ENCODE measurements at regions not wholly inside any gene's neighbourhood (a gene's known extent, or its start where the extent isn't known, plus 50 kb on each side); places are given as distances from the start of the nearest gene placed in this dataset.

DNA sequence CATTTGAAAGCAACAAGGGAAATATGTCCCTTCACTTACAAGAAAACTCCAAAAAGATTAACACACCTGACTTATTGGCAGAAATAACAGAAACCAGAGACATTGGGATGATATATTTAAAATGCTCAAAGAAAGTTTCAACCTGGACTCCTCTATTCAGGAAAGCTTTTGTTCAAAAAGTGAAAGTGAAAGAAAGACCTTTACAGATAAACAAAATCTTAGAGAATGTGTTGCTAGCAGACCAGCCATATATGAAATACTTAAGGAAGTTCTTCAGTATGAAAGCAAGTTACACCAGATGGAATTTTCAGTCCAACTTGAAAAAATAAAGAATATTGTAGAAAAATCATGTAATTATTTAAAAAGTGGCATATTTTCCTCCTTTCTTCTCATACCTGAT, 1075.1 kb downstream of the NR2F1-AS1 start:
- TF ChIP-seq POLR2A (IDR thresholded peaks at IDR 0.05), result no peak
- no peak for TF ChIP-seq CTCF (IDR thresholded peaks at IDR 0.05)
- TF ChIP-seq POLR2AphosphoS5 (IDR thresholded peaks at IDR 0.05), result no peak
- no peak for TF ChIP-seq EP300 (IDR thresholded peaks at IDR 0.05; ENCODE audit: low read depth)
- H3K36me3 ChIP-seq, result no peaks in the 10 kb centered on the region
- DNase-seq, result no peak
- in situ Hi-C loops (cut with MboI; ENCODE audit: low pct_ligation_motif_present in 1 of 4, low pct_unique_long_range_greater_than_20kb in 1 of 4, low sequenced_read_pairs in 3 of 4) (no loop called here), intact Hi-C loops (cut with DNase I; ENCODE audit: low total_unique reads) (no loop called here)
- peaks cover 0 to 11% of the 10 kb centered on the region in 2 donors for H3K9me3 ChIP-seq
- H3K27ac ChIP-seq, result no peak overlapping the region
- no peak overlapping the region for H3K4me3 ChIP-seq
- no peaks in the 10 kb centered on the region for H3K4me1 ChIP-seq
- H3K27me3 ChIP-seq, result no peaks in the 10 kb centered on the region

DNA sequence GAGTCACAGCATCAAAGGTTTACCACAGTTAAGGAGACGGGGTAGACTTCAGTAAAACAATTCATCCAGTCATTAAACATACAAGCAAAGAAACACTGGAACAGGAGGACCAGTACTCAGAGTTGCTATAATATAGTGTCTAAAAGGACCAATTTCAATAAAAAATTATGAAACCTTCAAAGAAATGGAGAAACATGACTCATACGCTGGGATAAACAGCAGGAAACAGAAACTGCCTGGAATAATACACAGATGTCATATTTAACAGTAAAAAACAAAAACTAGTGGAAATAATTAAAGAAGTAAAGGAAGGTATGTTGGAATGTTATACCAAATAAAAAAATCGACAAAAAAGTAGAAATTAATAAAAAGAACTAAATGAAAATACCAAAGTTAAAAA, 1075.9 kb downstream of the NR2F1-AS1 start:
- no peak overlapping the region for H3K27ac ChIP-seq
- TF ChIP-seq CTCF (IDR thresholded peaks at IDR 0.05) (no peak), POLR2AphosphoS5 (IDR thresholded peaks at IDR 0.05) (no peak), POLR2A (IDR thresholded peaks at IDR 0.05) (no peak), EP300 (IDR thresholded peaks at IDR 0.05; ENCODE audit: low read depth) (no peak)
- DNase-seq, result no peak
- WGBS, 2 donors (ENCODE audit: low coverage in 1 of 2), result 69 to 75% methylated on average over 3 of the region's 3 CpGs
- no peaks in the 10 kb centered on the region for H3K36me3 ChIP-seq
- H3K9me3 ChIP-seq, result peaks cover 0 to 11% of the 10 kb centered on the region in 2 donors
- no peak overlapping the region for H3K4me3 ChIP-seq
- intact Hi-C loops (cut with DNase I; ENCODE audit: low total_unique reads) (no loop called here), in situ Hi-C loops (cut with MboI; ENCODE audit: low pct_ligation_motif_present in 1 of 4, low pct_unique_long_range_greater_than_20kb in 1 of 4, low sequenced_read_pairs in 3 of 4) (no loop called here)
- H3K4me1 ChIP-seq, result no peaks in the 10 kb centered on the region
- H3K27me3 ChIP-seq, result no peaks in the 10 kb centered on the region

GRCh38 chr5:92504346-92504745, 1076.7 kb downstream of the NR2F1-AS1 start:
- in situ Hi-C loops (cut with MboI; ENCODE audit: low pct_ligation_motif_present in 1 of 4, low pct_unique_long_range_greater_than_20kb in 1 of 4, low sequenced_read_pairs in 3 of 4), result no loop called here
- no peaks in the 10 kb centered on the region for H3K36me3 ChIP-seq
- TF ChIP-seq POLR2A (IDR thresholded peaks at IDR 0.05) (no peak), POLR2AphosphoS5 (IDR thresholded peaks at IDR 0.05) (no peak), EP300 (IDR thresholded peaks at IDR 0.05; ENCODE audit: low read depth) (no peak), CTCF (IDR thresholded peaks at IDR 0.05) (no peak)

GRCh38 chr5:92500752-92501151, 1080.3 kb downstream of the NR2F1-AS1 start:
- H3K27me3 ChIP-seq, result no peaks in the 10 kb centered on the region
- in situ Hi-C loops (cut with MboI; ENCODE audit: low pct_ligation_motif_present in 1 of 4, low pct_unique_long_range_greater_than_20kb in 1 of 4, low sequenced_read_pairs in 3 of 4) (no loop called here), intact Hi-C loops (cut with DNase I; ENCODE audit: low total_unique reads) (no loop called here)
- 92 to 100% methylated on average over 1 to 2 of the region's 2 CpGs for whole genome bisulfite sequencing, 2 donors (ENCODE audit: low coverage in 1 of 2)
- no peak for DNase-seq
- H3K36me3 ChIP-seq, result no peaks in the 10 kb centered on the region
- H3K4me3 ChIP-seq, result no peak overlapping the region
- no peaks in the 10 kb centered on the region for H3K9me3 ChIP-seq
- H3K4me1 ChIP-seq, result no peaks in the 10 kb centered on the region
- TF ChIP-seq CTCF (IDR thresholded peaks at IDR 0.05) (no peak), POLR2AphosphoS5 (IDR thresholded peaks at IDR 0.05) (no peak), POLR2A (IDR thresholded peaks at IDR 0.05) (no peak), EP300 (IDR thresholded peaks at IDR 0.05; ENCODE audit: low read depth) (no peak)
- H3K27ac ChIP-seq, result no peak overlapping the region

More at GRCh38 chr5:92504346-92504745, 1076.7 kb downstream of the NR2F1-AS1 start:
- no peak overlapping the region for H3K4me3 ChIP-seq
- no peak overlapping the region for H3K27ac ChIP-seq
- intact Hi-C loops (cut with DNase I; ENCODE audit: low total_unique reads), result no loop called here
- no peak for DNase-seq
- H3K4me1 ChIP-seq, result no peaks in the 10 kb centered on the region
- no peaks in the 10 kb centered on the region for H3K27me3 ChIP-seq
- peaks cover 0 to 4% of the 10 kb centered on the region in 2 donors for H3K9me3 ChIP-seq
- 68% methylated on average over 2 of the region's 2 CpGs; no CpG with 5 or more reads in 1 of the 2 donors for WGBS, 2 donors (ENCODE audit: low coverage in 1 of 2)
